ENCODE measurements at regions not wholly inside any gene's neighbourhood (a gene's known extent, or its start where the extent isn't known, plus 50 kb on each side); places are given as distances from the start of the nearest gene placed in this dataset.

DNA sequence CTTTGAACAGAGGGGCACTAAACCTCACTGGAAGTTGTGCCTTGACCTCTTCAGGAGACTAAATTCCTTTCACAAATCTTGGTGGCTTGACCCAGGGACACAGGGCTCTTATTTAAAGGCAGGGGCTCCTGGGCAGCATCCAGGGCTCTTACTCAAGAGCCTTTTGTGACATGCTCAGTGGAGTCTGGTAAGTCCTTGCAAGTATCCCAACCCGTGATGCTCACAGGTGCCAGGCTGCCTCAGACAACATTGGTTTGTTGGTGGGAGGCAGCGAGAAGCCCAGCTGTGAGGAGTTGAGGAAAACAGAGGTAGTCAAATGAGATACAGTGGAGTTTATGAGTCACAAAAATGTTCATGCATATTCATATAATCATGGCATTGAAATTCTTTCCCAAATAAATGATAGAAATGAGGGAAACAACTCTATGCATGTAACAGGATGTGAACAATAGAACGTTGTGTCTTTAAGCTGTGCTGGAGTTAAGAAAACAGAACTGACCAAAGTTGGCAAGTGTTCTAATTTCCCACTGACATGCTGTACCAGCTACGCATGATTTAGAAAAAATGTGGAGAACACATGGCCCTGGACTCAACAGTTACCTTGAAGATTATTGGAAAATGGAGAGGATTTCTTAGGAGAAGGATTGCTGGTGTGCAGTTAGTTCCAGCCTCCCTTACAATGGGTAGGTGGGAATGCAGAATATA, 654.5 kb upstream of the COBL start:
- no peak overlapping the region for H3K4me2 ChIP-seq (ENCODE audit: low read length)
- no peaks in the 10 kb centered on the region for H3K79me2 ChIP-seq (ENCODE audit: control insufficient read depth, low read length)
- H3K27me3 ChIP-seq (ENCODE audit: control insufficient read depth, low read length): no peaks in the 10 kb centered on the region
- no peak overlapping the region for H3K4me3 ChIP-seq (ENCODE audit: low read length)
- no peaks in the 10 kb centered on the region for H3K4me1 ChIP-seq (ENCODE audit: control insufficient read depth, low read length)
- H3K36me3 ChIP-seq (ENCODE audit: control insufficient read depth, low read length): no peaks in the 10 kb centered on the region
- H3K9me3 ChIP-seq (ENCODE audit: control insufficient read depth, insufficient read depth, low read length): no peaks in the 10 kb centered on the region
- H3F3A ChIP-seq (ENCODE audit: control insufficient read depth, insufficient read depth): no peaks in the 10 kb centered on the region
- TF ChIP-seq, protein P1, sequence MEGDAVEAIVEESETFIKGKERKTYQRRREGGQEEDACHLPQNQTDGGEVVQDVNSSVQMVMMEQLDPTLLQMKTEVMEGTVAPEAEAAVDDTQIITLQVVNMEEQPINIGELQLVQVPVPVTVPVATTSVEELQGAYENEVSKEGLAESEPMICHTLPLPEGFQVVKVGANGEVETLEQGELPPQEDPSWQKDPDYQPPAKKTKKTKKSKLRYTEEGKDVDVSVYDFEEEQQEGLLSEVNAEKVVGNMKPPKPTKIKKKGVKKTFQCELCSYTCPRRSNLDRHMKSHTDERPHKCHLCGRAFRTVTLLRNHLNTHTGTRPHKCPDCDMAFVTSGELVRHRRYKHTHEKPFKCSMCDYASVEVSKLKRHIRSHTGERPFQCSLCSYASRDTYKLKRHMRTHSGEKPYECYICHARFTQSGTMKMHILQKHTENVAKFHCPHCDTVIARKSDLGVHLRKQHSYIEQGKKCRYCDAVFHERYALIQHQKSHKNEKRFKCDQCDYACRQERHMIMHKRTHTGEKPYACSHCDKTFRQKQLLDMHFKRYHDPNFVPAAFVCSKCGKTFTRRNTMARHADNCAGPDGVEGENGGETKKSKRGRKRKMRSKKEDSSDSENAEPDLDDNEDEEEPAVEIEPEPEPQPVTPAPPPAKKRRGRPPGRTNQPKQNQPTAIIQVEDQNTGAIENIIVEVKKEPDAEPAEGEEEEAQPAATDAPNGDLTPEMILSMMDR (IDR thresholded peaks at IDR 0.05; ENCODE audit: low read depth, low read length, poor library complexity, severe bottlenecking): no peak
- TF ChIP-seq EZH2phosphoT487 (IDR thresholded peaks at IDR 0.05; ENCODE audit: borderline replicate concordance, low read length): no peak
- H3K9me2 ChIP-seq (replicated peaks; ENCODE audit: control insufficient read depth, low read length): no peaks in the 10 kb centered on the region
- H3K27ac ChIP-seq (ENCODE audit: low read depth, low read length): no peak overlapping the region
- H4K20me1 ChIP-seq (ENCODE audit: control insufficient read depth, insufficient read depth, low read depth, low read length): no peaks in the 10 kb centered on the region

DNA sequence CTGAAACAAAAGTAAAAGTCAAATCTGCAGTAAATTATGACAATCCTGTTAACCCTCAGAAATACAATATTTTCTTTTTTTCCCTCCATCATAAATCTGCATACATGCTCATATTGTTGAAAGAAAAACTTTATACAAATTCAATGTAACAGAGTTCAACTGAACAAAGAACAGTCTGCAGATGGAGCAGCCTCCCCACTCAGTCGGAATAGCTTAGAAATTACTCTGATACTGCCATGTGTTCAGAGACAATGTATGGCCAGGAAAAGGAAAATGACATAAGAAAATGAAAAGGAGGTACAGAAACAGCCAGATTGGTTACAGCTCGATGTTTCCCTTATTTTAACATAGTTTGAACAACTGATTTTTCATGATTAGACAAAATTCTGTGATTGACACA, 651.9 kb upstream of the COBL start:
- Histone ChIP-seq H3K9me3 (ENCODE audit: control insufficient read depth, insufficient read depth, low read length) (no peaks in the 10 kb centered on the region), H3K27ac (ENCODE audit: low read depth, low read length) (no peak overlapping the region), H3K36me3 (ENCODE audit: control insufficient read depth, low read length) (no peaks in the 10 kb centered on the region), H3K9me2 (replicated peaks; ENCODE audit: control insufficient read depth, low read length) (no peaks in the 10 kb centered on the region), H3K4me2 (ENCODE audit: low read length) (no peak overlapping the region), H3K4me3 (ENCODE audit: low read length) (no peak overlapping the region), H4K20me1 (ENCODE audit: control insufficient read depth, insufficient read depth, low read depth, low read length) (no peaks in the 10 kb centered on the region), H3K4me1 (ENCODE audit: control insufficient read depth, low read length) (no peaks in the 10 kb centered on the region), H3K79me2 (ENCODE audit: control insufficient read depth, low read length) (no peaks in the 10 kb centered on the region), H3K27me3 (ENCODE audit: control insufficient read depth, low read length) (no peaks in the 10 kb centered on the region), H3F3A (ENCODE audit: control insufficient read depth, insufficient read depth) (no peaks in the 10 kb centered on the region)
- TF ChIP-seq, protein P1 (IDR thresholded peaks at IDR 0.05; ENCODE audit: low read depth, low read length, poor library complexity, severe bottlenecking): no peak
- TF ChIP-seq EZH2phosphoT487 (IDR thresholded peaks at IDR 0.05; ENCODE audit: borderline replicate concordance, low read length): no peak

GRCh38 chr7:51965454-51965853, 648.8 kb upstream of the COBL start:
- Histone ChIP-seq H3K79me2 (ENCODE audit: control insufficient read depth, low read length) (no peaks in the 10 kb centered on the region), H3K4me3 (ENCODE audit: low read length) (no peak overlapping the region), H3K27me3 (ENCODE audit: control insufficient read depth, low read length) (no peaks in the 10 kb centered on the region), H3K9me2 (replicated peaks; ENCODE audit: control insufficient read depth, low read length) (no peaks in the 10 kb centered on the region), H3F3A (ENCODE audit: control insufficient read depth, insufficient read depth) (no peaks in the 10 kb centered on the region), H3K4me1 (ENCODE audit: control insufficient read depth, low read length) (no peaks in the 10 kb centered on the region), H3K9me3 (ENCODE audit: control insufficient read depth, insufficient read depth, low read length) (no peaks in the 10 kb centered on the region), H3K4me2 (ENCODE audit: low read length) (no peak overlapping the region), H4K20me1 (ENCODE audit: control insufficient read depth, insufficient read depth, low read depth, low read length) (no peaks in the 10 kb centered on the region), H3K36me3 (ENCODE audit: control insufficient read depth, low read length) (no peaks in the 10 kb centered on the region), H3K27ac (ENCODE audit: low read depth, low read length) (no peak overlapping the region)
- TF ChIP-seq, protein P1 (IDR thresholded peaks at IDR 0.05; ENCODE audit: low read depth, low read length, poor library complexity, severe bottlenecking): no peak
- TF ChIP-seq EZH2phosphoT487 (IDR thresholded peaks at IDR 0.05; ENCODE audit: borderline replicate concordance, low read length): no peak

Data from DOHH2 (cell line).